HepG2 (cell line): ENCODE measurements at regions not wholly inside any gene's neighbourhood (a gene's known extent, or its start where the extent isn't known, plus 50 kb on each side); places are given as distances from the start of the nearest gene placed in this dataset.

Source experiments
- BCL3 ChIP-seq: sonication (generic); formaldehyde crosslinking; IDR thresholded peaks from 2 replicates; pipeline ENCODE4 v1.5.1; 2020; ENCODE audit warnings: mild to moderate bottlenecking, missing genetic modification reagents, moderate library complexity
- GATAD1 ChIP-seq: IDR thresholded peaks from 2 replicates; pipeline ENCODE4 v1.6.1; 2016; ENCODE audit warnings: missing genetic modification reagents, missing compliant biosample characterization
- HNRNPK ChIP-seq: fragments of 200-400 bp; formaldehyde crosslinking; IDR thresholded peaks from 2 replicates; pipeline ENCODE4 v1.6.1; 2018; ENCODE audit warnings: low read length, low read depth, moderate library complexity, mild to moderate bottlenecking; ENCODE audit not compliant: poor library complexity, severe bottlenecking
- MED13 ChIP-seq: sonication (generic); formaldehyde crosslinking; IDR thresholded peaks from 2 replicates; pipeline ENCODE4 v1.5.0; 2020; ENCODE audit warnings: missing genetic modification reagents
- NFAT5 ChIP-seq: sonication (generic); formaldehyde crosslinking; IDR thresholded peaks from 2 replicates; pipeline ENCODE4 v1.4.0; 2020; ENCODE audit warnings: missing genetic modification reagents
- PTBP1 ChIP-seq: fragments of 200-400 bp; formaldehyde crosslinking; IDR thresholded peaks from 2 replicates; pipeline ENCODE4 v1.6.1; 2018; ENCODE audit warnings: low read length, low read depth; ENCODE audit not compliant: poor library complexity, severe bottlenecking
- SIX1 ChIP-seq: sonication (generic); formaldehyde crosslinking; IDR thresholded peaks from 2 replicates; pipeline ENCODE4 v1.4.0; 2020; ENCODE audit warnings: missing genetic modification reagents, borderline replicate concordance
- SMAD1 ChIP-seq: sonication (generic); formaldehyde crosslinking; IDR thresholded peaks from 2 replicates; pipeline ENCODE4 v1.4.0; 2020; ENCODE audit warnings: missing genetic modification reagents, low read depth, mild to moderate bottlenecking, borderline replicate concordance
- TFE3 ChIP-seq: IDR thresholded peaks from 2 replicates; pipeline ENCODE4 v1.6.1; 2016
- TGIF2 ChIP-seq: IDR thresholded peaks from 2 replicates; pipeline ENCODE4 v1.6.1; 2016; ENCODE audit warnings: control low read depth, missing compliant biosample characterization
- ZNF407 ChIP-seq: sonication (generic); formaldehyde crosslinking; IDR thresholded peaks from one replicate; pipeline ENCODE4 v1.5.1; 2020; ENCODE audit warnings: mild to moderate bottlenecking, missing genetic modification reagents; ENCODE audit errors: not compliant biosample characterization
- ZNF446 ChIP-seq: sonication (generic); formaldehyde crosslinking; IDR thresholded peaks from 2 replicates; pipeline ENCODE4 v1.5.0; 2020; ENCODE audit warnings: mild to moderate bottlenecking, missing genetic modification reagents

- TF ChIP-seq SIX1 (CRISPR knock-in tag) (peak; percentile 87), NFAT5 (CRISPR knock-in tag) (no peak), SMAD1 (CRISPR knock-in tag) (no peak), GATAD1 (CRISPR knock-in tag) (peak; percentile 50; the same call in 1 of the 2 replicates), BCL3 (CRISPR knock-in tag) (no peak), TGIF2 (CRISPR knock-in tag) (peak; percentile 51; the same call in 1 of the 2 replicates), ZNF407 (CRISPR knock-in tag) (no peak), ZNF446 (CRISPR knock-in tag) (no peak), TFE3 (CRISPR knock-in tag) (peak; percentile 54), PTBP1 (no peak), HNRNPK (no peak), MED13 (CRISPR knock-in tag) (no peak)
Measured at GRCh38 chr5:57650360-57651069, 167.9 kb upstream of the ACTBL2 start (continued).
